ENCODE measurements at regions not wholly inside any gene's neighbourhood (a gene's known extent, or its start where the extent isn't known, plus 50 kb on each side); places are given as distances from the start of the nearest gene placed in this dataset.
"Not testable (repeated sequence)": the region's sequence is repeated elsewhere in the genome, so short reads cannot be mapped to it uniquely, and the experiment has no call there.

- DNase-seq: no peak
- H3K9me3 ChIP-seq: no peaks in the 10 kb centered on the region
- H3K4me1 ChIP-seq: peaks cover 0 to under 1% (median under 1%) of the 10 kb centered on the region in 4 donors
- H3K27me3 ChIP-seq: no peaks in the 10 kb centered on the region
- H3K4me3 ChIP-seq: no peak overlapping the region
- TF ChIP-seq POLR2A (IDR thresholded peaks at IDR 0.05) (no peak), CTCF (IDR thresholded peaks at IDR 0.05) (no peak)
- no peak overlapping the region for H3K27ac ChIP-seq
- no peaks in the 10 kb centered on the region for H3K36me3 ChIP-seq
These were observed 77.3 kb upstream of the LARP1 start for GRCh38 chr5:154677921-154678320.

GRCh38 chr5:154676508-154676907, 78.7 kb upstream of the LARP1 start:
- no peak overlapping the region for H3K27ac ChIP-seq
- no peaks in the 10 kb centered on the region for H3K4me1 ChIP-seq
- H3K4me3 ChIP-seq: no peak overlapping the region
- TF ChIP-seq CTCF (IDR thresholded peaks at IDR 0.05) (no peak), POLR2A (IDR thresholded peaks at IDR 0.05) (no peak)
- H3K36me3 ChIP-seq: no peaks in the 10 kb centered on the region
- no peak for DNase-seq
- H3K27me3 ChIP-seq: no peaks in the 10 kb centered on the region
- H3K9me3 ChIP-seq: no peaks in the 10 kb centered on the region

- TF ChIP-seq CTCF (IDR thresholded peaks at IDR 0.05): no peak
- no peak for TF ChIP-seq POLR2A (IDR thresholded peaks at IDR 0.05)
These were observed 81.1 kb upstream of the LARP1 start for GRCh38 chr5:154674029-154674428.

GRCh38 chr5:154673506-154673905, 81.7 kb upstream of the LARP1 start:
- no peaks in the 10 kb centered on the region for H3K4me1 ChIP-seq
- no peak overlapping the region for H3K4me3 ChIP-seq
- no peaks in the 10 kb centered on the region for H3K27me3 ChIP-seq
- no peak overlapping the region for H3K27ac ChIP-seq
- peaks cover 0 to 1% (median 0%) of the 10 kb centered on the region in 4 donors for H3K9me3 ChIP-seq
- no peaks in the 10 kb centered on the region for H3K36me3 ChIP-seq
- TF ChIP-seq CTCF (IDR thresholded peaks at IDR 0.05) (no peak), POLR2A (IDR thresholded peaks at IDR 0.05) (no peak)
- no peak for DNase-seq

More at GRCh38 chr5:154674029-154674428, 81.1 kb upstream of the LARP1 start:
- no peaks in the 10 kb centered on the region for H3K9me3 ChIP-seq
- no peak for DNase-seq
- no peak overlapping the region for H3K4me3 ChIP-seq
- no peaks in the 10 kb centered on the region for H3K36me3 ChIP-seq
- no peaks in the 10 kb centered on the region for H3K4me1 ChIP-seq
- no peak overlapping the region for H3K27ac ChIP-seq
- no peaks in the 10 kb centered on the region for H3K27me3 ChIP-seq

- H3K36me3 ChIP-seq, H3K4me1 ChIP-seq, H3K9me3 ChIP-seq, DNase-seq, H3K27ac ChIP-seq, H3K27me3 ChIP-seq, H3K4me3 ChIP-seq: not testable (repeated sequence)
These were observed 85.3 kb upstream of the LARP1 start for GRCh38 chr5:154669913-154670312.

GRCh38 chr5:154669402-154669801, 85.8 kb upstream of the LARP1 start:
- Histone ChIP-seq H3K27ac (no peak overlapping the region), H3K9me3 (peaks cover 0 to 12% (median 0%) of the 10 kb centered on the region in 4 donors), H3K4me1 (no peaks in the 10 kb centered on the region), H3K36me3 (no peaks in the 10 kb centered on the region), H3K27me3 (no peaks in the 10 kb centered on the region), H3K4me3 (no peak overlapping the region)
- no peak for DNase-seq
- TF ChIP-seq POLR2A (IDR thresholded peaks at IDR 0.05) (no peak), CTCF (IDR thresholded peaks at IDR 0.05) (no peak)

All from Peyer's patch (tissue), 4 donors.